PC-9 (cell line): ENCODE measurements at regions not wholly inside any gene's neighbourhood (a gene's known extent, or its start where the extent isn't known, plus 50 kb on each side); places are given as distances from the start of the nearest gene placed in this dataset.

Source experiments
- BruUV-seq: library from RNA; stranded (reverse); fragments of 400-500 nt; replicated peaks from 2 replicates; lab custom pipeline; 2021; lab: Mats Ljungman, UMichigan
- CTCF ChIA-PET: fragments of 300-600 bp; sonication (Branson Sonifier 250); formaldehyde crosslinking; loops from one replicate; lab custom pipeline; 2022; ENCODE audit warnings: antibody characterized with exemption; lab: Charles Lee
- POLR2A ChIA-PET: fragments of 300-600 bp; sonication (Branson Sonifier 250); formaldehyde crosslinking; loops from one replicate; lab custom pipeline; 2022; ENCODE audit warnings: antibody characterized with exemption; ENCODE audit not compliant: unreplicated experiment; lab: Charles Lee
- DNase-seq, 2 experiments: peaks; one replicate each; pipeline versions ENCODE4 v3.0.0 to v3.0.0-alpha.2; 2015 to 2022; ENCODE audit warnings: mixed read lengths in 1 of 2
- H2AFZ ChIP-seq: fragments of 200-600 bp; sonication (generic); 2 replicates; pipeline ENCODE4 v1.8.1; 2017; ENCODE audit warnings: antibody characterized with exemption
- H3F3A ChIP-seq: fragments of 200-600 bp; sonication (generic); 2 replicates; pipeline ENCODE4 v1.8.1; 2017; ENCODE audit warnings: antibody characterized with exemption, mild to moderate bottlenecking, low read depth; ENCODE audit not compliant: insufficient read depth
- H3K27ac ChIP-seq: fragments of 200-600 bp; sonication (generic); 2 replicates; pipeline ENCODE4 v1.6.1; 2016; ENCODE audit warnings: mixed run types
- H3K27me3 ChIP-seq: fragments of 200-600 bp; sonication (generic); 2 replicates; pipeline ENCODE4 v1.6.1; 2016; ENCODE audit warnings: low read depth, mixed run types; ENCODE audit not compliant: insufficient read depth
- H3K36me3 ChIP-seq: fragments of 200-600 bp; sonication (generic); 2 replicates; pipeline ENCODE4 v1.6.1; 2016; ENCODE audit warnings: low read depth, mixed run types
- H3K4me1 ChIP-seq: fragments of 200-600 bp; sonication (generic); replicated peaks from 2 replicates; pipeline ENCODE4 v1.6.1; 2016; ENCODE audit warnings: mixed run types; ENCODE audit not compliant: insufficient read depth
- H3K4me2 ChIP-seq: fragments of 200-600 bp; sonication (generic); 2 replicates; pipeline ENCODE4 v1.6.1; 2017; ENCODE audit warnings: mixed run types
- H3K4me3 ChIP-seq: fragments of 200-600 bp; sonication (generic); 2 replicates; pipeline ENCODE4 v1.6.1; 2016; ENCODE audit warnings: mixed run types
- H3K79me2 ChIP-seq: fragments of 200-600 bp; sonication (generic); 2 replicates; pipeline ENCODE4 v1.6.1; 2017; ENCODE audit warnings: low read depth, mixed run types
- H3K9me2 ChIP-seq: fragments of 200-600 bp; sonication (generic); 2 replicates; pipeline ENCODE4 v1.8.1; 2017; ENCODE audit warnings: mild to moderate bottlenecking; ENCODE audit not compliant: insufficient read depth
- H3K9me3 ChIP-seq: fragments of 200-600 bp; sonication (generic); 2 replicates; pipeline ENCODE4 v1.8.1; 2016; ENCODE audit warnings: low read depth; ENCODE audit not compliant: insufficient read depth
- H4K20me1 ChIP-seq: fragments of 200-600 bp; sonication (generic); 2 replicates; pipeline ENCODE4 v1.8.1; 2017; ENCODE audit not compliant: insufficient read depth
- CTCF ChIP-seq: fragments of 200-600 bp; sonication (generic); conservative IDR thresholded peaks from 2 replicates; pipeline ENCODE4 v1.6.1; 2017; ENCODE audit warnings: mixed run types, antibody characterized with exemption, mild to moderate bottlenecking, moderate library complexity
- EZH2 ChIP-seq: fragments of 200-600 bp; sonication (generic); IDR thresholded peaks from 2 replicates; pipeline ENCODE4 v1.8.0; 2017; ENCODE audit warnings: antibody characterized with exemption, low read depth
- intact Hi-C: fragments of 100-400 bp; cut with micrococcal nuclease; formaldehyde crosslinking; loops from one replicate; pipeline ENCODE4 v1.10.0; 2022; ENCODE audit not compliant: unreplicated experiment

- DNase-seq, result no peak
- Histone ChIP-seq H3K27me3 (peaks cover 37% of the 10 kb centered on the region), H3K4me2 (no peak overlapping the region), H3K27ac (no peak overlapping the region), H3K4me3 (no peak overlapping the region), H3K9me2 (no peaks in the 10 kb centered on the region), H3K36me3 (no peaks in the 10 kb centered on the region), H3K79me2 (no peaks in the 10 kb centered on the region), H2AFZ (no peak overlapping the region), H4K20me1 (no peaks in the 10 kb centered on the region), H3F3A (no peaks in the 10 kb centered on the region), H3K9me3 (no peaks in the 10 kb centered on the region), H3K4me1 (no peaks in the 10 kb centered on the region)
- BruUV-seq, result no TSS peak
- no peak for TF ChIP-seq EZH2
- TF ChIP-seq CTCF, result no peak
- CTCF ChIA-PET, result no interaction called here
- intact Hi-C loops, result no loop called here
- POLR2A ChIA-PET, result no interaction called here
Observed at GRCh38 chr15:96514607-96515285, 184.2 kb downstream of the NR2F2 start.

- no peaks in the 10 kb centered on the region for H3F3A ChIP-seq
- BruUV-seq, result no TSS peak
- no peaks in the 10 kb centered on the region for H3K4me1 ChIP-seq
- H4K20me1 ChIP-seq, result no peaks in the 10 kb centered on the region
- H3K79me2 ChIP-seq, result no peaks in the 10 kb centered on the region
- intact Hi-C loops, result no loop called here
- no peak for DNase-seq
- H3K9me3 ChIP-seq, result no peaks in the 10 kb centered on the region
- H3K36me3 ChIP-seq, result no peaks in the 10 kb centered on the region
- POLR2A ChIA-PET, result no interaction called here
- H3K4me2 ChIP-seq, result no peak overlapping the region
- H2AFZ ChIP-seq, result no peak overlapping the region
- H3K27me3 ChIP-seq, result peaks cover 33% of the 10 kb centered on the region
- CTCF ChIA-PET, result no interaction called here
- TF ChIP-seq EZH2, result no peak
- no peak for TF ChIP-seq CTCF
- H3K4me3 ChIP-seq, result no peak overlapping the region
- no peak overlapping the region for H3K27ac ChIP-seq
- no peaks in the 10 kb centered on the region for H3K9me2 ChIP-seq
Observed at GRCh38 chr15:96515371-96515770, 184.9 kb downstream of the NR2F2 start.

GRCh38 chr15:96521386-96521785 lies 190.9 kb downstream of the NR2F2 start:
- H4K20me1 ChIP-seq, result no peaks in the 10 kb centered on the region
- no peaks in the 10 kb centered on the region for H3K36me3 ChIP-seq
- H3K27ac ChIP-seq, result no peak overlapping the region
- CTCF ChIA-PET, result no interaction called here
- no peaks in the 10 kb centered on the region for H3K9me3 ChIP-seq
- DNase-seq, result no peak
- H3K4me3 ChIP-seq, result no peak overlapping the region
- no peak overlapping the region for H3K4me2 ChIP-seq
- no peak for TF ChIP-seq CTCF
- no peak for TF ChIP-seq EZH2
- H3F3A ChIP-seq, result no peaks in the 10 kb centered on the region
- intact Hi-C loops, result no loop called here
- POLR2A ChIA-PET, result interaction anchor here (0.7 kb wide), 1 partner anchor 221 kb away, joined by 4 read pairs; no protein-coding TSS in a partner anchor
- H2AFZ ChIP-seq, result no peak overlapping the region
- no peaks in the 10 kb centered on the region for H3K79me2 ChIP-seq
- peaks cover 18% of the 10 kb centered on the region for H3K27me3 ChIP-seq
- H3K9me2 ChIP-seq, result no peaks in the 10 kb centered on the region
- BruUV-seq, result no TSS peak
- no peaks in the 10 kb centered on the region for H3K4me1 ChIP-seq
